ENCODE measurements at regions not wholly inside any gene's neighbourhood (a gene's known extent, or its start where the extent isn't known, plus 50 kb on each side); places are given as distances from the start of the nearest gene placed in this dataset.

DNA sequence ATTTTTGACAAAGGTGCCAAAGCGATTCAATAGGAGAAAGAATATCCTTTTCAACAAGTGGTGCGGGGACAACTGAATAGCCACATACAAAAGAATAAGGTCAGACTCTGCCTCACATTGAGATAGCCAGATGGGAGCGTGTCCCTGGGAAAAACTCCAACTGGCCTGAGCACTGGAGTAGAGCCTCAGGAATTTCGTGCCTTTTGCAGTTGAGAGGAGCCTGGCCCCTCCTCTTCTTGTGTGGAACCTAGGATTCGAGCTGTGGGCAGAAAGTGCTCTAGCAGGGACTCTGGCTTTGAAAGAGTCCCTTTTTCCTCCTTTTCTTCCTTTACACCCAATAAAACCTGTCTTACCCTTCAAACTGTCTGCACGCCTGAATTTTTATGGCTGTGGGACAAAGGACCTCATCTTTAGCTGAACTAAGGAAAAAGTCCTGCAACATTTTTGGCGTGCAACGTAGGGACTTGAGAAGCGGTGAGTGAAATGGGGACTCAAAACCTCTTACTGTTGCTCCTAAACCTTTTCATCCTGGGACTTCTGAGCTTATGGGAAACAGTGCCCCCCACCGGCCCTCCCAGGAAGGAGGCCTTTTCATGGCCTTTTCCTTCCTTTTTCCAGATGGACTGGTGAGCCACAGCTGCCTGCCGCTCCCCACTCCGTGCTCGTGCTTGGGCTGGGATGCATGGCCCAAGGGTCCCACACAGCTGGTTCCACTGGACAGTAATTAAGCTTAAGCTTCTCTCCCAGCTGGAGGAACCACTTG lies 68.6 kb downstream of the BMP15 start:
- TF ChIP-seq CTCF (IDR thresholded peaks at IDR 0.05; ENCODE audit: insufficient read depth, low read length, poor library complexity, severe bottlenecking) (no peak), EZH2phosphoT487 (conservative IDR thresholded peaks at IDR 0.05; ENCODE audit: low read length) (no peak)
- Histone ChIP-seq H3K79me2 (ENCODE audit: insufficient read depth, low read length) (no peaks in the 10 kb centered on the region), H2AFZ (ENCODE audit: low read depth, low read length, severe bottlenecking) (no peak overlapping the region), H3K4me2 (ENCODE audit: low read depth, low read length, poor library complexity, severe bottlenecking) (no peak overlapping the region), H4K20me1 (ENCODE audit: low read depth, low read length) (no peaks in the 10 kb centered on the region), H3K9me3 (ENCODE audit: insufficient read depth, low read length) (no peaks in the 10 kb centered on the region), H3K9me2 (replicated peaks; ENCODE audit: insufficient read depth, low read length) (no peaks in the 10 kb centered on the region), H3K4me3 (ENCODE audit: insufficient read depth, low read length, poor library complexity, severe bottlenecking) (no peak overlapping the region), H3K9ac (ENCODE audit: low read length) (no peak overlapping the region), H3K27me3 (ENCODE audit: low read length) (no peaks in the 10 kb centered on the region), H3K36me3 (ENCODE audit: low read length) (no peaks in the 10 kb centered on the region), H3K27ac (ENCODE audit: low read depth, low read length) (no peak overlapping the region), H3F3A (ENCODE audit: insufficient read depth) (no peaks in the 10 kb centered on the region)

- Histone ChIP-seq H3K4me2 (ENCODE audit: low read depth, low read length, poor library complexity, severe bottlenecking) (no peak overlapping the region), H3K9ac (ENCODE audit: low read length) (no peak overlapping the region), H4K20me1 (ENCODE audit: low read depth, low read length) (no peaks in the 10 kb centered on the region), H3K27ac (ENCODE audit: low read depth, low read length) (no peak overlapping the region), H3K9me3 (ENCODE audit: insufficient read depth, low read length) (no peaks in the 10 kb centered on the region), H3K9me2 (replicated peaks; ENCODE audit: insufficient read depth, low read length) (no peaks in the 10 kb centered on the region), H3K4me3 (ENCODE audit: insufficient read depth, low read length, poor library complexity, severe bottlenecking) (no peak overlapping the region), H3K79me2 (ENCODE audit: insufficient read depth, low read length) (no peaks in the 10 kb centered on the region), H3K27me3 (ENCODE audit: low read length) (no peaks in the 10 kb centered on the region), H3K36me3 (ENCODE audit: low read length) (no peaks in the 10 kb centered on the region), H3F3A (ENCODE audit: insufficient read depth) (no peaks in the 10 kb centered on the region), H2AFZ (ENCODE audit: low read depth, low read length, severe bottlenecking) (no peak overlapping the region)
- TF ChIP-seq CTCF (IDR thresholded peaks at IDR 0.05; ENCODE audit: insufficient read depth, low read length, poor library complexity, severe bottlenecking) (no peak), EZH2phosphoT487 (conservative IDR thresholded peaks at IDR 0.05; ENCODE audit: low read length) (no peak)
Measured at GRCh38 chrX:50980251-50980650, 69.7 kb downstream of the BMP15 start.

DNA sequence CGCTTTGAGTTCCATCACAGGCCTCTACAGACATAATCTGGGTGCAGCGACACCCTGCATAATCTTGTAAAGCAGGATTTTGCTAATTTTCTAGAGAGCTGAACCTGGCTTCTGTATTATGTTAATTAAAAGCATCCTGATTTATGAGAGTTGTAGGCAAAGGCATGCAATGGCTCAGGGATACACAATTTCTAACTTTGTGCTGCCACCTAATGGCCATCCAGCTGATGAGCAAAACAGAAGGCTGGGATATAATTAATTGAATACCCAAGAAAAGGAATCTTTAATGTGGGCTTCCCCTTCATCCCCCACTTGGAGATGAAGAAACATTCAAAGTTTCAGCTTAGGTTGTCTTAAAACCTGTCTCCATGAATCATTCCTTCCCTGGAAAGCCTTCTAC lies 78.1 kb downstream of the BMP15 start:
- TF ChIP-seq EZH2phosphoT487 (conservative IDR thresholded peaks at IDR 0.05; ENCODE audit: low read length) (no peak), CTCF (IDR thresholded peaks at IDR 0.05; ENCODE audit: insufficient read depth, low read length, poor library complexity, severe bottlenecking) (peak; percentile 17)
- no peaks in the 10 kb centered on the region for H3K9me2 ChIP-seq (replicated peaks; ENCODE audit: insufficient read depth, low read length)

More for the DNA sequence above, 78.1 kb downstream of the BMP15 start:
- Histone ChIP-seq H3K79me2 (ENCODE audit: insufficient read depth, low read length) (no peaks in the 10 kb centered on the region), H4K20me1 (ENCODE audit: low read depth, low read length) (no peaks in the 10 kb centered on the region), H3K4me2 (ENCODE audit: low read depth, low read length, poor library complexity, severe bottlenecking) (no peak overlapping the region), H3K9me3 (ENCODE audit: insufficient read depth, low read length) (no peaks in the 10 kb centered on the region), H3F3A (ENCODE audit: insufficient read depth) (no peaks in the 10 kb centered on the region), H3K27me3 (ENCODE audit: low read length) (no peaks in the 10 kb centered on the region), H3K9ac (ENCODE audit: low read length) (no peak overlapping the region), H3K27ac (ENCODE audit: low read depth, low read length) (no peak overlapping the region), H3K4me3 (ENCODE audit: insufficient read depth, low read length, poor library complexity, severe bottlenecking) (no peak overlapping the region), H2AFZ (ENCODE audit: low read depth, low read length, severe bottlenecking) (no peak overlapping the region), H3K36me3 (ENCODE audit: low read length) (no peaks in the 10 kb centered on the region)

All from SU-DHL-6 (cell line).